B cell (primary cell): ENCODE measurements at regions not wholly inside any gene's neighbourhood (a gene's known extent, or its start where the extent isn't known, plus 50 kb on each side); places are given as distances from the start of the nearest gene placed in this dataset.

Experiments
- ATAC-seq: fragments of 200-7000 bp; cut with Tn5 transposase; one replicate; pipeline ENCODE4 v1.10.0; 2021; ENCODE audit warnings: low read depth, mild to moderate bottlenecking, moderate number of reproducible peaks, moderate library complexity
- CTCF ChIA-PET: fragments of 350-600 bp; sonication (Branson Sonifier 250); formaldehyde crosslinking; loops from one replicate; lab custom pipeline; 2021; ENCODE audit warnings: antibody characterized with exemption, inconsistent platforms; lab: Charles Lee
- POLR2A ChIA-PET: fragments of 350-600 bp; sonication (Branson Sonifier 250); formaldehyde crosslinking; loops from one replicate; lab custom pipeline; 2021; ENCODE audit warnings: antibody characterized with exemption; lab: Charles Lee
- DNase-seq: peaks from one replicate; pipeline ENCODE4 v3.0.0; 2013
- H2AFZ ChIP-seq: 2 replicates; pipeline ENCODE4 v1.6.1; 2012; ENCODE audit warnings: mild to moderate bottlenecking, low read depth, low read length; ENCODE audit not compliant: insufficient read depth, poor library complexity, severe bottlenecking
- H3K27ac ChIP-seq, 2 donors: 1 replicate in 1 of 2; 2 replicates in 1 of 2; pipeline ENCODE4 v1.5.1; 2012 to 2013; ENCODE audit warnings: low read length in 2 of 2, mild to moderate bottlenecking in 2 of 2, moderate library complexity in 1 of 2
- H3K27me3 ChIP-seq, 4 experiments: fragments of 200-600 bp in 1 of 4; sonication (generic) in 1 of 4; replicated peaks in 1 of 4; 1 replicate in 2 of 4; 2 replicates in 2 of 4; pipeline versions ENCODE4 v1.6.1 to v1.7.0; 2013 to 2016; ENCODE audit warnings: low read length in 3 of 4, mild to moderate bottlenecking in 2 of 4, mixed read lengths in 1 of 4, moderate library complexity in 1 of 4; ENCODE audit not compliant: insufficient read depth in 4 of 4, control insufficient read depth in 3 of 4; ENCODE audit errors: control extremely low read depth in 1 of 4
- H3K36me3 ChIP-seq, 2 experiments: replicated peaks in 1 of 2; 1 replicate in 1 of 2; 2 replicates in 1 of 2; pipeline versions ENCODE4 v1.6.1 to v1.7.1; 2013; ENCODE audit warnings: low read length in 1 of 2; ENCODE audit not compliant: insufficient read depth in 2 of 2, control insufficient read depth in 1 of 2; ENCODE audit errors: control extremely low read depth in 1 of 2, extremely low read depth in 1 of 2
- H3K4me1 ChIP-seq, 2 donors: fragments of 200-600 bp in 1 of 2; sonication (generic) in 1 of 2; 1 replicate in 1 of 2; 2 replicates in 1 of 2; pipeline versions ENCODE4 v1.5.1 to v1.6.1; 2013 to 2017; ENCODE audit warnings: low read length in 2 of 2; ENCODE audit not compliant: control insufficient read depth in 2 of 2, insufficient read depth in 2 of 2
- H3K4me2 ChIP-seq: replicated peaks from 2 replicates; pipeline ENCODE3; 2012; ENCODE audit warnings: mild to moderate bottlenecking, low read depth, low read length; ENCODE audit not compliant: poor library complexity, severe bottlenecking
- H3K4me3 ChIP-seq, 5 experiments: fragments of 200-600 bp in 1 of 5; sonication (generic) in 1 of 5; 1 replicate in 3 of 5; 2 replicates in 2 of 5; pipeline versions ENCODE4 v1.5.1 to v1.7.0; 2011 to 2016; ENCODE audit warnings: low read length in 4 of 5, mild to moderate bottlenecking in 4 of 5, low read depth in 2 of 5, control low read depth in 1 of 5, moderate library complexity in 1 of 5; ENCODE audit not compliant: insufficient read depth in 1 of 5; ENCODE audit errors: control extremely low read depth in 1 of 5, extremely low read depth in 1 of 5
- H3K79me2 ChIP-seq: fragments of 200-600 bp; sonication (generic); one replicate; pipeline ENCODE4 v1.6.0; 2016; ENCODE audit warnings: low read length; ENCODE audit not compliant: control insufficient read depth, insufficient read depth
- H3K9ac ChIP-seq: fragments of 200-600 bp; sonication (generic); 2 replicates; pipeline ENCODE4 v1.6.1; 2017; ENCODE audit warnings: mild to moderate bottlenecking, low read length, moderate library complexity
- H3K9me3 ChIP-seq, 3 donors: one replicate each; pipeline versions ENCODE4 v1.6.1 to v1.7.1; 2013; ENCODE audit warnings: low read length in 2 of 3; ENCODE audit not compliant: control insufficient read depth in 2 of 3, insufficient read depth in 1 of 3; ENCODE audit errors: control extremely low read depth in 1 of 3
- H4K20me1 ChIP-seq: 2 replicates; pipeline ENCODE4 v1.6.0; 2012; ENCODE audit warnings: mild to moderate bottlenecking, low read length; ENCODE audit not compliant: insufficient read depth, control insufficient read depth, poor library complexity, severe bottlenecking
- H3K27ac Mint-ChIP-seq: one replicate; pipeline ENCODE4 v1.8.0; 2021; ENCODE audit warnings: mixed read lengths
- H3K27me3 Mint-ChIP-seq: one replicate; pipeline ENCODE4 v1.8.0; 2021; ENCODE audit warnings: mixed read lengths
- H3K4me1 Mint-ChIP-seq: one replicate; pipeline ENCODE4 v1.8.0; 2021; ENCODE audit warnings: mixed read lengths
- H3K4me3 Mint-ChIP-seq: one replicate; pipeline ENCODE4 v1.8.0; 2021; ENCODE audit warnings: mixed read lengths
- H3K9me3 Mint-ChIP-seq: one replicate; pipeline ENCODE4 v1.8.0; 2022; ENCODE audit warnings: mixed read lengths; ENCODE audit not compliant: insufficient read depth
- CTCF ChIP-seq: fragments of 200-600 bp; IDR thresholded peaks from one replicate; pipeline ENCODE4 v1.8.0; 2022; ENCODE audit warnings: antibody characterized with exemption, mild to moderate bottlenecking
- EZH2 ChIP-seq: IDR thresholded peaks from 2 replicates; pipeline ENCODE4 v1.6.1; 2012; ENCODE audit warnings: borderline replicate concordance, low read depth, mild to moderate bottlenecking, moderate library complexity, low read length; ENCODE audit not compliant: insufficient read depth, poor library complexity, severe bottlenecking
- WGBS: methylation state at CpG from one replicate; pipeline ENCODE4 v1.1.5; 2013; ENCODE audit warnings: missing lambda C conversion rate; ENCODE audit not compliant: insufficient coverage; 5-methylcytosine and 5-hydroxymethylcytosine counted together
- intact Hi-C: fragments of 100-400 bp; cut with micrococcal nuclease; formaldehyde crosslinking; loops from one replicate; pipeline ENCODE4 v1.10.0; 2022

GRCh38 chr12:25728056-25728595, 175.0 kb upstream of the LMNTD1 start:
- Mint-ChIP-seq H3K27me3 (peaks cover 5% of the 10 kb centered on the region), H3K4me3 (no peak overlapping the region), H3K27ac (no peak overlapping the region), H3K9me3 (no peaks in the 10 kb centered on the region), H3K4me1 (no peaks in the 10 kb centered on the region)
- TF ChIP-seq CTCF (no peak), EZH2 (no peak)
- WGBS = no CpG with 5 or more reads among the region's 2 CpGs
- H3K4me3 ChIP-seq = no peak overlapping the region
- DNase-seq (no peak), ATAC-seq (no peak)
- H2AFZ ChIP-seq = no peak overlapping the region
- POLR2A ChIA-PET = no interaction called here
- CTCF ChIA-PET = no interaction called here
- no peaks in the 10 kb centered on the region for H3K79me2 ChIP-seq
- H3K27me3 ChIP-seq = no peaks in the 10 kb centered on the region
- no peak overlapping the region for H3K9ac ChIP-seq
- H3K4me2 ChIP-seq = no peak overlapping the region
- H4K20me1 ChIP-seq = no peaks in the 10 kb centered on the region
- no peaks in the 10 kb centered on the region for H3K4me1 ChIP-seq
- H3K9me3 ChIP-seq = no peaks in the 10 kb centered on the region
- no peaks in the 10 kb centered on the region for H3K36me3 ChIP-seq
- intact Hi-C loops = no loop called here
- no peak overlapping the region for H3K27ac ChIP-seq

GRCh38 chr12:25730489-25731349, 177.6 kb upstream of the LMNTD1 start:
- no peaks in the 10 kb centered on the region for H3K27me3 ChIP-seq
- WGBS = 32% methylated on average over 4 of the region's 5 CpGs
- ATAC-seq (no peak), DNase-seq (no peak)
- no peak overlapping the region for H3K9ac ChIP-seq
- Mint-ChIP-seq H3K27me3 (peaks cover 3% of the 10 kb centered on the region), H3K9me3 (no peaks in the 10 kb centered on the region), H3K4me1 (no peaks in the 10 kb centered on the region), H3K4me3 (no peak overlapping the region), H3K27ac (no peak overlapping the region)
- intact Hi-C loops = no loop called here
- H2AFZ ChIP-seq = no peak overlapping the region
- H3K4me2 ChIP-seq = no peak overlapping the region
- no peaks in the 10 kb centered on the region for H3K9me3 ChIP-seq
- no peaks in the 10 kb centered on the region for H3K4me1 ChIP-seq
- POLR2A ChIA-PET = no interaction called here
- no peak overlapping the region for H3K27ac ChIP-seq
- no peaks in the 10 kb centered on the region for H4K20me1 ChIP-seq
- H3K36me3 ChIP-seq = no peaks in the 10 kb centered on the region
- no peak overlapping the region for H3K4me3 ChIP-seq
- no peak for TF ChIP-seq CTCF
- no peak for TF ChIP-seq EZH2
- CTCF ChIA-PET = no interaction called here
- H3K79me2 ChIP-seq = no peaks in the 10 kb centered on the region
